Heart left ventricle (tissue), 16 donors: ENCODE measurements at regions not wholly inside any gene's neighbourhood (a gene's known extent, or its start where the extent isn't known, plus 50 kb on each side); places are given as distances from the start of the nearest gene placed in this dataset.

ENCODE experiments used
- ATAC-seq, 4 donors: fragments of 200-7000 bp; cut with Tn5 transposase; one replicate each; pipeline ENCODE4 v1.9.1; 2020 to 2022; ENCODE audit warnings: moderate library complexity in 4 of 4, mild to moderate bottlenecking in 3 of 4, moderate number of reproducible peaks in 1 of 4
- DNase-seq, 5 donors: peaks; one replicate each; pipeline ENCODE4 v3.0.0-alpha.2; 2020
- H3K27ac ChIP-seq, 12 donors: fragments of 200-600 bp; sonication (generic) in 4 of 12; one replicate each; pipeline versions ENCODE4 v1.5.0 to v1.8.0; 2016 to 2022; ENCODE audit warnings: mild to moderate bottlenecking in 2 of 12
- H3K27me3 ChIP-seq, 9 donors: fragments of 200-600 bp; sonication (generic) in 2 of 9; one replicate each; pipeline versions ENCODE4 v1.5.1 to v1.8.0; 2016 to 2022; ENCODE audit warnings: mild to moderate bottlenecking in 3 of 9
- H3K36me3 ChIP-seq, 9 donors: fragments of 200-600 bp; sonication (generic) in 2 of 9; one replicate each; pipeline versions ENCODE4 v1.5.0 to v1.8.0; 2018 to 2022; ENCODE audit warnings: mild to moderate bottlenecking in 2 of 9
- H3K4me1 ChIP-seq, 12 donors: fragments of 200-600 bp; sonication (generic) in 4 of 12; one replicate each; pipeline versions ENCODE4 v1.5.0 to v1.8.0; 2016 to 2022; ENCODE audit warnings: mild to moderate bottlenecking in 3 of 12
- H3K4me3 ChIP-seq, 12 donors: fragments of 200-600 bp; sonication (generic) in 4 of 12; one replicate each; pipeline versions ENCODE4 v1.5.0 to v1.8.0; 2017 to 2022; ENCODE audit warnings: mild to moderate bottlenecking in 9 of 12, moderate library complexity in 4 of 12
- H3K9me3 ChIP-seq, 12 donors: fragments of 200-600 bp; sonication (generic) in 4 of 12; one replicate each; pipeline versions ENCODE4 v1.5.0 to v1.8.0; 2016 to 2022; ENCODE audit warnings: mild to moderate bottlenecking in 1 of 12
- POLR2A ChIP-seq, 2 donors: fragments of 450-650 bp; IDR thresholded peaks; one replicate each; pipeline ENCODE4 v1.6.1; 2017; ENCODE audit warnings: antibody characterized with exemption in 2 of 2, mild to moderate bottlenecking in 2 of 2, moderate library complexity in 2 of 2
- WGBS, 4 donors: extraction: QIAGEN DNeasy Blood & Tissue Kit in 2 of 4; methylation state at CpG; one replicate each; pipeline versions ENCODE4 v1.1.5 to v1.1.7; 2013 to 2018; 5-methylcytosine and 5-hydroxymethylcytosine counted together
- intact Hi-C, 10 donors: fragments of 100-400 bp; cut with DNase I; formaldehyde crosslinking; loops; one replicate each; pipeline versions ENCODE4 v1.11.1 to v1.14.2; 2022
- TF ChIP-seq, protein P1 (sequence below), 12 donors: fragments of 200-600 bp; sonication (generic) in 4 of 12; IDR thresholded peaks; one replicate each; pipeline versions ENCODE4 v1.5.0 to v1.8.0; 2018 to 2022; ENCODE audit warnings: antibody characterized with exemption in 12 of 12, mild to moderate bottlenecking in 5 of 12
- donor health status: ischemic (EF 13 %, LVEDD 7.1; RV severe dilation, severe dysfunction).
- donor health status: healthy with polysubstance abuse.
- donor health status: DM: no; HTN: yes; CAD: no.
- donor health status: DM: no; HTN: no; CAD: no.
- donor health status: ischemic (EF 25% LVEDD 6.9; RV normal size, moderate dysfunction).
- donor health status: ischemic (EF 25% LVEDD 5.7; RV mildly dilated, moderate dysfunction).
- donor health status: healthy.
- donor health status: DM: yes; HTN: yes; CAD: no.
- donor health status: ischemic (EF 35%, LVEDD 5.7; RV mildly dilated, moderate dysfunction).
- donor health status: nonischemic (EF 11% LVEDD 7.7; RV severe dilation, severe dysfunction).
- donor health status: DM: yes; HTN: yes; CAD: no.
- donor health status: PGD.
- donor health status: ischemic (EF 29% LVEDD 5.4; RV normal size, mild dysfunction).
- donor health status: nonischemic (EF 23%, LVEDD 6.1; RV moderate dilation, normal function).

DNA sequence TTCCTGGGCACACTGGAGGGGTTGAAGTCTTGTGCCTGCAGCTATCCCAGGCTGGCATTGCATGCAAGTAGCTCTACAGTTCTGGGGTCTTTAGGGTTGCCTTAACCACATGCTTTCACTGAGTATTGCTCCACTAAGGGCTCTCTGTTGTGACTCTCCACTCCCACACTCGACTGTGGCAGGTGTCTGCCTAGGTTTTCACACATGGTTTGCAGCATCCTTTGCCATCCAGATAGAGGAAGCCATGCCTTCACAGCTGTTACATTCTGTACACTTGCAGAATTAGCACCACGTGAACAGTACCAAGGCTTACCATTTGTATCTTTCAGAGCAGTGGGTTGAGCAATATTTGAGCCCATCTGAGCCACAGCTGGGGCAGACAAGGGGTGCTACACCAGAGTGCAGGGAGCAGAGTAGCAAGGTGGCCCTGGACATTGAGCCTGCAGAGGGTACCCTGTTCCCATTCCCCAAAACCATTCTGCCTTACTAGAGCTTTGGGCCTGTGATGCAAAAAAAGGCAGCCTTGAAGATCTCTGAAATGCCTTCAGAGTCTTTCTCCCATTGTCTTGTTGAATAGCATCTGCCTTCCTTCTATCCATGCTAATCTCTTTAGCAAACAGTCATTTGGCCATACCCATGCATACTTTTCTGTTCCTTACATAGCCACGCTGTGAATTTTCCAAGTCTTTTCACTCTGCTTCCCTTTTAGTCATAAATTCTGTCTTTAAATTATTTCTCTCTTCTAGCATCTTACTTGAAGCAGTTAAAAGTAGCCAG is 95.2 kb upstream of the PLCL2 start:
- peaks cover 0 to 3% (median 0%) of the 10 kb centered on the region in 12 donors for H3K9me3 ChIP-seq
- no peak overlapping the region for H3K27ac ChIP-seq
- intact Hi-C loops: no loop called here
- ATAC-seq: no peak
- DNase-seq: no peak
- H3K36me3 ChIP-seq: no peaks in the 10 kb centered on the region
- no peaks in the 10 kb centered on the region for H3K27me3 ChIP-seq
- H3K4me3 ChIP-seq: no peak overlapping the region
- TF ChIP-seq, protein P1, sequence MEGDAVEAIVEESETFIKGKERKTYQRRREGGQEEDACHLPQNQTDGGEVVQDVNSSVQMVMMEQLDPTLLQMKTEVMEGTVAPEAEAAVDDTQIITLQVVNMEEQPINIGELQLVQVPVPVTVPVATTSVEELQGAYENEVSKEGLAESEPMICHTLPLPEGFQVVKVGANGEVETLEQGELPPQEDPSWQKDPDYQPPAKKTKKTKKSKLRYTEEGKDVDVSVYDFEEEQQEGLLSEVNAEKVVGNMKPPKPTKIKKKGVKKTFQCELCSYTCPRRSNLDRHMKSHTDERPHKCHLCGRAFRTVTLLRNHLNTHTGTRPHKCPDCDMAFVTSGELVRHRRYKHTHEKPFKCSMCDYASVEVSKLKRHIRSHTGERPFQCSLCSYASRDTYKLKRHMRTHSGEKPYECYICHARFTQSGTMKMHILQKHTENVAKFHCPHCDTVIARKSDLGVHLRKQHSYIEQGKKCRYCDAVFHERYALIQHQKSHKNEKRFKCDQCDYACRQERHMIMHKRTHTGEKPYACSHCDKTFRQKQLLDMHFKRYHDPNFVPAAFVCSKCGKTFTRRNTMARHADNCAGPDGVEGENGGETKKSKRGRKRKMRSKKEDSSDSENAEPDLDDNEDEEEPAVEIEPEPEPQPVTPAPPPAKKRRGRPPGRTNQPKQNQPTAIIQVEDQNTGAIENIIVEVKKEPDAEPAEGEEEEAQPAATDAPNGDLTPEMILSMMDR (IDR thresholded peaks at IDR 0.05): no peak
- TF ChIP-seq POLR2A (IDR thresholded peaks at IDR 0.05): no peak
- 86 to 87% (median 86%) methylated on average over 3 of the region's 3 CpGs for WGBS, 4 donors
- H3K4me1 ChIP-seq: peaks cover 0 to 32% (median 3%) of the 10 kb centered on the region in 12 donors

- WGBS, 4 donors: 92 to 98% (median 96%) methylated on average over 7 of the region's 7 CpGs
- Histone ChIP-seq H3K4me3 (no peak overlapping the region), H3K27me3 (no peaks in the 10 kb centered on the region), H3K27ac (no peak overlapping the region), H3K4me1 (peaks cover 0 to 39% (median 3%) of the 10 kb centered on the region in 12 donors), H3K9me3 (peaks cover 0 to 14% (median 2%) of the 10 kb centered on the region in 12 donors), H3K36me3 (no peaks in the 10 kb centered on the region)
- TF ChIP-seq, protein P1 (IDR thresholded peaks at IDR 0.05): no peak
- TF ChIP-seq POLR2A (IDR thresholded peaks at IDR 0.05): no peak
- ATAC-seq (no peak), DNase-seq (no peak)
- intact Hi-C loops: no loop called here
Measured at GRCh38 chr3:16790432-16791400, 94.0 kb upstream of the PLCL2 start.

- ATAC-seq: no peak
- intact Hi-C loops: no loop called here
Measured at GRCh38 chr3:16793321-16793720, 91.4 kb upstream of the PLCL2 start.

More at GRCh38 chr3:16793321-16793720, 91.4 kb upstream of the PLCL2 start:
- peak in 1 of 5 donors; percentile 40 for DNase-seq
- H3K9me3 ChIP-seq: peaks cover 0 to 15% (median 2%) of the 10 kb centered on the region in 12 donors
- peaks cover 0 to 50% (median 6%) of the 10 kb centered on the region in 12 donors for H3K4me1 ChIP-seq
- no peak overlapping the region for H3K27ac ChIP-seq
- WGBS, 4 donors: 67 to 76% (median 69%) methylated on average over 5 of the region's 5 CpGs
- H3K27me3 ChIP-seq: no peaks in the 10 kb centered on the region
- no peak overlapping the region for H3K4me3 ChIP-seq
- no peaks in the 10 kb centered on the region for H3K36me3 ChIP-seq
- TF ChIP-seq POLR2A (IDR thresholded peaks at IDR 0.05): no peak
- TF ChIP-seq, protein P1 (IDR thresholded peaks at IDR 0.05): no peak
